PFSK-1 (cell line): ENCODE measurements at regions not wholly inside any gene's neighbourhood (a gene's known extent, or its start where the extent isn't known, plus 50 kb on each side); places are given as distances from the start of the nearest gene placed in this dataset.

Source experiments
- FOXP2 ChIP-seq: optimal IDR thresholded peaks from 2 replicates; pipeline ENCODE3; 2011; ENCODE audit warnings: borderline replicate concordance, control low read depth, inconsistent platforms; ENCODE audit not compliant: insufficient read depth; ENCODE audit errors: extremely low read length, extremely low read depth
- POLR2AphosphoS5 ChIP-seq: IDR thresholded peaks from 2 replicates; pipeline ENCODE4 v1.6.1; 2012; ENCODE audit warnings: low read depth, mild to moderate bottlenecking, control low read depth, low read length, moderate library complexity
- SIN3A ChIP-seq: IDR thresholded peaks from 2 replicates; pipeline ENCODE4 v1.6.1; 2012; ENCODE audit warnings: mild to moderate bottlenecking, low read length, moderate library complexity, borderline replicate concordance; ENCODE audit not compliant: insufficient read depth
- TAF1 ChIP-seq: IDR thresholded peaks from 2 replicates; pipeline ENCODE4 v1.6.1; 2012; ENCODE audit warnings: low read length, control low read depth, borderline replicate concordance; ENCODE audit not compliant: insufficient read depth
- TF ChIP-seq, protein P1 (sequence below), 2 experiments: IDR thresholded peaks; 2 replicates each; pipeline versions ENCODE4 v1.6.1 to v1.8.0; 2011 to 2012; ENCODE audit warnings: low read depth in 2 of 2, low read length in 2 of 2, control low read depth in 1 of 2, inconsistent platforms in 1 of 2, mild to moderate bottlenecking in 1 of 2, moderate library complexity in 1 of 2; ENCODE audit not compliant: insufficient read depth in 1 of 2

GRCh38 chr5:93249651-93250289, 331.2 kb downstream of the NR2F1-AS1 start:
- TF ChIP-seq FOXP2 = no peak
- TF ChIP-seq SIN3A = no peak
- TF ChIP-seq, protein P1, sequence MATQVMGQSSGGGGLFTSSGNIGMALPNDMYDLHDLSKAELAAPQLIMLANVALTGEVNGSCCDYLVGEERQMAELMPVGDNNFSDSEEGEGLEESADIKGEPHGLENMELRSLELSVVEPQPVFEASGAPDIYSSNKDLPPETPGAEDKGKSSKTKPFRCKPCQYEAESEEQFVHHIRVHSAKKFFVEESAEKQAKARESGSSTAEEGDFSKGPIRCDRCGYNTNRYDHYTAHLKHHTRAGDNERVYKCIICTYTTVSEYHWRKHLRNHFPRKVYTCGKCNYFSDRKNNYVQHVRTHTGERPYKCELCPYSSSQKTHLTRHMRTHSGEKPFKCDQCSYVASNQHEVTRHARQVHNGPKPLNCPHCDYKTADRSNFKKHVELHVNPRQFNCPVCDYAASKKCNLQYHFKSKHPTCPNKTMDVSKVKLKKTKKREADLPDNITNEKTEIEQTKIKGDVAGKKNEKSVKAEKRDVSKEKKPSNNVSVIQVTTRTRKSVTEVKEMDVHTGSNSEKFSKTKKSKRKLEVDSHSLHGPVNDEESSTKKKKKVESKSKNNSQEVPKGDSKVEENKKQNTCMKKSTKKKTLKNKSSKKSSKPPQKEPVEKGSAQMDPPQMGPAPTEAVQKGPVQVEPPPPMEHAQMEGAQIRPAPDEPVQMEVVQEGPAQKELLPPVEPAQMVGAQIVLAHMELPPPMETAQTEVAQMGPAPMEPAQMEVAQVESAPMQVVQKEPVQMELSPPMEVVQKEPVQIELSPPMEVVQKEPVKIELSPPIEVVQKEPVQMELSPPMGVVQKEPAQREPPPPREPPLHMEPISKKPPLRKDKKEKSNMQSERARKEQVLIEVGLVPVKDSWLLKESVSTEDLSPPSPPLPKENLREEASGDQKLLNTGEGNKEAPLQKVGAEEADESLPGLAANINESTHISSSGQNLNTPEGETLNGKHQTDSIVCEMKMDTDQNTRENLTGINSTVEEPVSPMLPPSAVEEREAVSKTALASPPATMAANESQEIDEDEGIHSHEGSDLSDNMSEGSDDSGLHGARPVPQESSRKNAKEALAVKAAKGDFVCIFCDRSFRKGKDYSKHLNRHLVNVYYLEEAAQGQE (IDR thresholded peaks at IDR 0.05; ENCODE audit: insufficient read depth in 1 of 2, low read depth in 2 of 2, low read length in 2 of 2) = no peak
- TF ChIP-seq POLR2AphosphoS5 = no peak
- no peak for TF ChIP-seq TAF1

- TF ChIP-seq SIN3A (no peak), TAF1 (no peak), POLR2AphosphoS5 (no peak), FOXP2 (no peak)
- TF ChIP-seq, protein P1 (IDR thresholded peaks at IDR 0.05; ENCODE audit: insufficient read depth in 1 of 2, low read depth in 2 of 2, low read length in 2 of 2) = no peak
Measured at GRCh38 chr5:93247105-93247504, 333.9 kb downstream of the NR2F1-AS1 start.

GRCh38 chr5:93246090-93246855, 334.7 kb downstream of the NR2F1-AS1 start:
- no peak for TF ChIP-seq POLR2AphosphoS5
- TF ChIP-seq FOXP2 = no peak
- no peak for TF ChIP-seq TAF1
- TF ChIP-seq, protein P1 (IDR thresholded peaks at IDR 0.05; ENCODE audit: insufficient read depth in 1 of 2, low read depth in 2 of 2, low read length in 2 of 2) = peak; percentile 40 to 76; a peak in 2 of 4 replicates
- no peak for TF ChIP-seq SIN3A

GRCh38 chr5:93245226-93245625, 335.8 kb downstream of the NR2F1-AS1 start:
- TF ChIP-seq POLR2AphosphoS5 = no peak
- TF ChIP-seq, protein P1 (IDR thresholded peaks at IDR 0.05; ENCODE audit: insufficient read depth in 1 of 2, low read depth in 2 of 2, low read length in 2 of 2) = no peak
- TF ChIP-seq FOXP2 = no peak
- TF ChIP-seq TAF1 = no peak
- TF ChIP-seq SIN3A = no peak
